Breast epithelium (tissue), 4 donors: ENCODE measurements at regions not wholly inside any gene's neighbourhood (a gene's known extent, or its start where the extent isn't known, plus 50 kb on each side); places are given as distances from the start of the nearest gene placed in this dataset.

Experiments
- DNase-seq, 2 donors: peaks; one replicate each; pipeline ENCODE4 v3.0.0-alpha.2; 2019; ENCODE audit warnings: low spot score in 2 of 2
- H3K27ac ChIP-seq, 2 donors: fragments of 200-600 bp; sonication (generic) in 1 of 2; one replicate each; pipeline ENCODE4 v1.5.1; 2016 to 2019; ENCODE audit warnings: mild to moderate bottlenecking in 1 of 2
- H3K27me3 ChIP-seq, 2 donors: fragments of 200-600 bp; sonication (generic) in 1 of 2; one replicate each; pipeline versions ENCODE4 v1.5.1 to v1.6.0; 2017 to 2019; ENCODE audit warnings: control low read depth in 1 of 2, mild to moderate bottlenecking in 1 of 2
- H3K36me3 ChIP-seq: fragments of 200-600 bp; one replicate; pipeline ENCODE4 v1.5.1; 2019
- H3K4me1 ChIP-seq, 2 donors: fragments of 200-600 bp; sonication (generic); one replicate each; pipeline ENCODE4 v1.5.1; 2016 to 2019; ENCODE audit warnings: control low read depth in 1 of 2
- H3K4me3 ChIP-seq, 3 donors: fragments of 200-600 bp; sonication (generic); 1 replicate in 2 of 3; 2 replicates in 1 of 3; pipeline ENCODE4 v1.5.1; 2016 to 2019; ENCODE audit warnings: mild to moderate bottlenecking in 3 of 3, moderate library complexity in 2 of 3
- H3K9me3 ChIP-seq, 2 donors: fragments of 200-600 bp; sonication (generic) in 1 of 2; one replicate each; pipeline ENCODE4 v1.5.1; 2016 to 2019; ENCODE audit warnings: control low read depth in 1 of 2
- POLR2A ChIP-seq: fragments of 450-650 bp; IDR thresholded peaks from one replicate; pipeline ENCODE4 v1.6.1; 2016; ENCODE audit warnings: antibody characterized with exemption, mild to moderate bottlenecking, moderate library complexity
- POLR2AphosphoS5 ChIP-seq, 3 donors: sonication (generic); formaldehyde crosslinking; IDR thresholded peaks; one replicate each; pipeline ENCODE4 v1.6.1; 2017; ENCODE audit warnings: antibody characterized with exemption in 3 of 3
- intact Hi-C: fragments of 100-400 bp; cut with DNase I; formaldehyde crosslinking; loops from one replicate; pipeline ENCODE4 v1.15.1; 2023; ENCODE audit warnings: low total_unique reads
- TF ChIP-seq, protein P1 (sequence below), 3 donors: fragments of 450-650 bp; IDR thresholded peaks; one replicate each; pipeline ENCODE4 v1.5.1; 2016 to 2017; ENCODE audit warnings: antibody characterized with exemption in 3 of 3, mild to moderate bottlenecking in 3 of 3, moderate library complexity in 3 of 3

DNA sequence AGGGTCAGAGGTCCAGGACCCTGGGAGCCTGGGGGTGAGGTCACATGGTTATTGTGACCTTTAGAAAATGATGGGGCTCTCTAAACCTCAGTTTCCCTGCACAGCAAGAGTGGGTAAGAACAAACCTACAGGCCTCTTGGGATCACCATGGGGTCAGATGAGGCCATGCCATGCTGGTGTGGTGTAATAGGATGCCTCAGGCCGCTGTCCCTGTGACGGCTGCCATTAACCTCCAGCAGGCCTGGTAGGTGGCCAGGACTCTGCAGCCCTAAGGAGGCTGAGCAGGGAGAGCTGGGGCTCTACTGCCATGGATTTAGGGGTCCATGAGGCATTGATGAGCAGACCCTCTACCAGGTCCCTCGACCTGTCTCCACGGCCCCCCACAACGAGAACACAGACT lies 265.5 kb downstream of the CTTN start:
- H3K27ac ChIP-seq, result no peak overlapping the region
- H3K27me3 ChIP-seq, result peaks cover 0 to 20% of the 10 kb centered on the region in 2 donors
- intact Hi-C loops, result no loop called here
- H3K4me1 ChIP-seq, result peaks cover 0 to 4% of the 10 kb centered on the region in 2 donors
- no peak for DNase-seq
- no peaks in the 10 kb centered on the region for H3K36me3 ChIP-seq
- TF ChIP-seq, protein P1, sequence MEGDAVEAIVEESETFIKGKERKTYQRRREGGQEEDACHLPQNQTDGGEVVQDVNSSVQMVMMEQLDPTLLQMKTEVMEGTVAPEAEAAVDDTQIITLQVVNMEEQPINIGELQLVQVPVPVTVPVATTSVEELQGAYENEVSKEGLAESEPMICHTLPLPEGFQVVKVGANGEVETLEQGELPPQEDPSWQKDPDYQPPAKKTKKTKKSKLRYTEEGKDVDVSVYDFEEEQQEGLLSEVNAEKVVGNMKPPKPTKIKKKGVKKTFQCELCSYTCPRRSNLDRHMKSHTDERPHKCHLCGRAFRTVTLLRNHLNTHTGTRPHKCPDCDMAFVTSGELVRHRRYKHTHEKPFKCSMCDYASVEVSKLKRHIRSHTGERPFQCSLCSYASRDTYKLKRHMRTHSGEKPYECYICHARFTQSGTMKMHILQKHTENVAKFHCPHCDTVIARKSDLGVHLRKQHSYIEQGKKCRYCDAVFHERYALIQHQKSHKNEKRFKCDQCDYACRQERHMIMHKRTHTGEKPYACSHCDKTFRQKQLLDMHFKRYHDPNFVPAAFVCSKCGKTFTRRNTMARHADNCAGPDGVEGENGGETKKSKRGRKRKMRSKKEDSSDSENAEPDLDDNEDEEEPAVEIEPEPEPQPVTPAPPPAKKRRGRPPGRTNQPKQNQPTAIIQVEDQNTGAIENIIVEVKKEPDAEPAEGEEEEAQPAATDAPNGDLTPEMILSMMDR (IDR thresholded peaks at IDR 0.05), result no peak
- TF ChIP-seq POLR2AphosphoS5 (IDR thresholded peaks at IDR 0.05) (no peak), POLR2A (no peak)
- H3K4me3 ChIP-seq, result no peak overlapping the region
- H3K9me3 ChIP-seq, result no peaks in the 10 kb centered on the region

DNA sequence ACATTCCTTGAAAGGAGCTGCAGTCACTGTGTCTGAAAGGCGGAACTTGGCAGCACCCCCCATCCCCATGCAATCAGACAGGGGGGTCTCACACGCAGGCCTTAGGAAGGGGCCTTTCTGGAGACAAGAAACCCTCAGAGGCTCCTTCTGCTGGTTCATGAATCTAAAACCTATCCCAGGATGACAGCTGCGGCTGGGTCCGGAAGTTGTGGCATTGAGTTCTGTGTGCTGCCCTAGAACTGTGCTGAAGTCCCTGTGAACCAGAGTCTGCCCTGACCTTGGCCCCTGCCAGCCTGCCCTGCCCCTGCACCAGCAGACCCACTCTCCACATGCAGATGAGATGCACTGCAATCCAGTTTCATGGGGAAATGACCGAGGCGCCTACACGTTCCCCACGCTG lies 268.0 kb downstream of the CTTN start:
- no peak overlapping the region for H3K4me3 ChIP-seq
- no peaks in the 10 kb centered on the region for H3K9me3 ChIP-seq
- intact Hi-C loops, result no loop called here
- DNase-seq, result no peak
- no peak overlapping the region for H3K27ac ChIP-seq
- no peak for TF ChIP-seq POLR2A
- TF ChIP-seq POLR2AphosphoS5 (IDR thresholded peaks at IDR 0.05), result no peak
- TF ChIP-seq, protein P1 (IDR thresholded peaks at IDR 0.05), result no peak
- no peaks in the 10 kb centered on the region for H3K36me3 ChIP-seq
- H3K4me1 ChIP-seq, result peaks cover 0 to 4% of the 10 kb centered on the region in 2 donors
- H3K27me3 ChIP-seq, result peaks cover 0 to 31% of the 10 kb centered on the region in 2 donors

DNA sequence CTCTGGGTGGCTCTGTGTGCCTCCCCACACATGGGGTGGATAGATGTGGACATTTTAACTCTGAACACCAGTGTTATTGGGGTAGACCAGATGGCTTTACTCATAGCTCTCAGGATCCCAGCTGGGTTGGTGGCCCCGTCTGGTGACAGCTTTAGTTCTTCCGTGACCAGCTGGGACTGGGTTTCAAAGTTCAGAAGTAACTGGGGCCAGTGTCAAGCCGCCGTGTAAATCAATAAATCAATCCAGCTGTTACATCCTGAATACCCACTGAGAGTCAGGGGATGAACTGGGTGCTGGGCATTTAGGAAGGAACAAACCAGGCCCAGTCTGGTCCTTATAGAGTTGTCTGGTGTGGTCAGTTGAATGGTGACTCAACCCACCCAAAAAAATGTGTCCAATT lies 269.4 kb downstream of the CTTN start:
- Histone ChIP-seq H3K4me1 (peaks cover 0 to 2% of the 10 kb centered on the region in 2 donors), H3K27ac (no peak overlapping the region), H3K4me3 (no peak overlapping the region), H3K9me3 (no peaks in the 10 kb centered on the region), H3K27me3 (peaks cover 0 to 26% of the 10 kb centered on the region in 2 donors), H3K36me3 (no peaks in the 10 kb centered on the region)
- no peak for DNase-seq
- no peak for TF ChIP-seq POLR2A
- TF ChIP-seq, protein P1 (IDR thresholded peaks at IDR 0.05), result no peak
- TF ChIP-seq POLR2AphosphoS5 (IDR thresholded peaks at IDR 0.05), result no peak
- intact Hi-C loops, result no loop called here

DNA sequence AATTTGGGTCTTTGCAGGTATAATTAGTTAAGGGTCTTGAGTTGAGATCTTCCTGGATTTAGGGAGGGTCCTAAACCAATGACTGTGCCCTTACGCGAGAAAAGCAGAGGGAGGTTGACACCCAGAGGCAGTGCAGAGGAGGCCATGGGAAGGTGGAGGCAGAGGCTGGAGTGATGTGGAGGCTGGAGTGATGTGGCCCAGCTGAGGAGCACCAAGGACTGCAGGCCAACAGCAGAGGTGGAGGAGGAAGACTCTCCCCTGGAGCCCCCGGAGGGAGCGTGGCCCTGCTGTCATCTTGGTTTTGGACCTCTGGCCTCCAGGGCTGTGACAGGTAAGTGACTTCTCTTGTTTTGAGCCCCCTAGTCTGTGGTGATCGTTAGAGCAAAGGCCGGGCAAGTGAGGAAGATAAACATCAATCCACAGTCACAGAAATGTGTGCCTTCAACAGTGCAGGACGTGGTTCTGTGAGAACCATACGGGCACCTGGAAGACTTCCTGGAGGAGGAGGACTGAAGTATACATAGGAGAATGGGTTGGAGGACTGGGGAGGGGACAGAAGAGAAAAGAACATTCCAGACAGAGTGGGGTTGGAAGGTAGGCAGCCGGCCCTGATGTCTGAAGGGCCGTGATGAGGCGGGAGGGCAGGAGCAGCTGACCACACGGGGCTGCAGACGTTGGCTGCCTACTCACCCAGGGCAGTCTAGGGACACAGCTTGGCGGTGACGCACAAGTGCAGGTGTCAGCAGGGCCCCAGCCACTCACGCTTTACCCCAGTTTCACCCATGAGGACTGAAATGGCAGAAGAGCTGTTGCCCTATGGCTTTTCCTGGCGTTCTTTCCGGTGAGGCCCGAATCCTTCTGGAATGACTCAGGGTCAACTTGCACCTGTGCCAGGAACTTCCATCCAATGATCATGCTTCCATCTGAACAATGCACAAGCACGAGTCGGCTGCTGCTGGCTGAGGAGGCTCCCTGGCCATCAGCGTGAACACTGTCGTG lies 270.2 kb downstream of the CTTN start:
- intact Hi-C loops, result no loop called here
- Histone ChIP-seq H3K9me3 (no peaks in the 10 kb centered on the region), H3K36me3 (no peaks in the 10 kb centered on the region), H3K4me1 (no peaks in the 10 kb centered on the region), H3K27me3 (peaks cover 0 to 26% of the 10 kb centered on the region in 2 donors), H3K27ac (no peak overlapping the region), H3K4me3 (no peak overlapping the region)
- no peak for DNase-seq
- TF ChIP-seq, protein P1 (IDR thresholded peaks at IDR 0.05), result no peak
- TF ChIP-seq POLR2AphosphoS5 (IDR thresholded peaks at IDR 0.05) (no peak), POLR2A (no peak)

DNA sequence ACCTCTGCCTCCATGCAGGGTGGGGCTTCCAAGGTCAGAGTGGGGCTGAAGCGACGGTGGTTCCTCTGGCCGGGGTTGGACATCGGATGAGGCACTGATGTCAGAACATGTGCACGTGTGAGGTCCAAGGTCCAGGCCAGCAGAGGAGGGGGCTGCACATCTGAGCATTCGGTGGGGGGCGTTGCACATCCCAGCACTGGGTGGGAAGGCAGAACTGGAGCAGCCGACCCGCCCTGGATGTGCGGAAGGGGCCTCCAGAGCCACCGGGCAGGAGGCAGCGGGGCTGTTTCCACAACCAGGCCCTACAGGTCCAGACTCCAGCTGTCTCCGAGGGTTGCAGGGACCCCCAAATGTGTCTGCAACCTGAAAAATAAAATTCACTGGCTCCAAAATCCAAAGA lies 271.0 kb downstream of the CTTN start:
- H3K4me3 ChIP-seq, result no peak overlapping the region
- no peaks in the 10 kb centered on the region for H3K9me3 ChIP-seq
- H3K27me3 ChIP-seq, result peaks cover 0 to 20% of the 10 kb centered on the region in 2 donors
- no peak for DNase-seq
- H3K4me1 ChIP-seq, result no peaks in the 10 kb centered on the region
- intact Hi-C loops, result no loop called here
- no peak overlapping the region for H3K27ac ChIP-seq
- no peak for TF ChIP-seq POLR2A
- TF ChIP-seq, protein P1 (IDR thresholded peaks at IDR 0.05), result no peak
- no peak for TF ChIP-seq POLR2AphosphoS5 (IDR thresholded peaks at IDR 0.05)
- H3K36me3 ChIP-seq, result no peaks in the 10 kb centered on the region
